AG10803 (cell line): ENCODE measurements at regions not wholly inside any gene's neighbourhood (a gene's known extent, or its start where the extent isn't known, plus 50 kb on each side); places are given as distances from the start of the nearest gene placed in this dataset.

Experiments used
- DNase-seq: peaks from one replicate; pipeline ENCODE4 v3.0.0; 2010; ENCODE audit warnings: low read depth
- H3K4me3 ChIP-seq: 2 replicates; pipeline ENCODE4 v1.5.1; 2011; ENCODE audit warnings: mild to moderate bottlenecking, low read length, control low read depth
- CTCF ChIP-seq: conservative IDR thresholded peaks from 2 replicates; pipeline ENCODE4 v1.5.1; 2011; ENCODE audit warnings: mild to moderate bottlenecking, low read length, control low read depth, inconsistent platforms

GRCh38 chr10:28425422-28425821, 107.5 kb upstream of the WAC start:
- no peak overlapping the region for H3K4me3 ChIP-seq
- no peak for TF ChIP-seq CTCF
- DNase-seq = no peak

- no peak for TF ChIP-seq CTCF
- no peak overlapping the region for H3K4me3 ChIP-seq
- no peak for DNase-seq
These were observed 106.3 kb upstream of the WAC start for GRCh38 chr10:28426392-28427159.

- no peak for TF ChIP-seq CTCF
- H3K4me3 ChIP-seq = no peak overlapping the region
- no peak for DNase-seq
These were observed 105.5 kb upstream of the WAC start for GRCh38 chr10:28427376-28427775.

GRCh38 chr10:28429045-28429444, 103.9 kb upstream of the WAC start:
- no peak for DNase-seq
- no peak for TF ChIP-seq CTCF
- no peak overlapping the region for H3K4me3 ChIP-seq

GRCh38 chr10:28429573-28430216, 103.2 kb upstream of the WAC start:
- no peak overlapping the region for H3K4me3 ChIP-seq
- peak; percentile 29 for DNase-seq

GRCh38 chr10:28431139-28431538, 101.8 kb upstream of the WAC start:
- TF ChIP-seq CTCF = no peak

More at GRCh38 chr10:28429573-28430216, 103.2 kb upstream of the WAC start:
- no peak for TF ChIP-seq CTCF

GRCh38 chr10:28432210-28432676, 100.7 kb upstream of the WAC start:
- peak; percentile 90 for TF ChIP-seq CTCF
- DNase-seq = peak; percentile 74
- no peak overlapping the region for H3K4me3 ChIP-seq

More at GRCh38 chr10:28431139-28431538, 101.8 kb upstream of the WAC start:
- DNase-seq = no peak
- no peak overlapping the region for H3K4me3 ChIP-seq
